Colonic mucosa (tissue), 4 donors: ENCODE measurements at regions not wholly inside any gene's neighbourhood (a gene's known extent, or its start where the extent isn't known, plus 50 kb on each side); places are given as distances from the start of the nearest gene placed in this dataset.

ENCODE experiments used
- DNase-seq: peaks from one replicate; pipeline ENCODE4 v3.0.0-alpha.2; 2020
- H3K27ac ChIP-seq: fragments of 200-600 bp; one replicate; pipeline ENCODE4 v1.8.0; 2021
- H3K27me3 ChIP-seq: fragments of 200-600 bp; one replicate; pipeline ENCODE4 v1.8.0; 2021
- H3K36me3 ChIP-seq: fragments of 200-600 bp; one replicate; pipeline ENCODE4 v1.8.0; 2021
- H3K4me1 ChIP-seq: fragments of 200-600 bp; one replicate; pipeline ENCODE4 v1.8.0; 2021; ENCODE audit warnings: mild to moderate bottlenecking
- H3K4me3 ChIP-seq: fragments of 200-600 bp; one replicate; pipeline ENCODE4 v1.8.0; 2021
- H3K9ac ChIP-seq, 2 donors: one replicate each; pipeline ENCODE4 v1.7.0; 2013; ENCODE audit warnings: control low read depth in 2 of 2, low read depth in 2 of 2, low read length in 2 of 2
- H3K9me3 ChIP-seq: fragments of 200-600 bp; one replicate; pipeline ENCODE4 v1.8.0; 2021
- intact Hi-C: fragments of 100-400 bp; cut with DNase I; formaldehyde crosslinking; loops from one replicate; pipeline ENCODE4 v1.14.1; 2022
- TF ChIP-seq, protein P1 (sequence below): fragments of 200-600 bp; IDR thresholded peaks from one replicate; pipeline ENCODE4 v1.8.0; 2022; ENCODE audit warnings: antibody characterized with exemption, mild to moderate bottlenecking
- donor health status: healthy.
- donor health status: DM: no; HTN: no; CAD: no.
- donor health status: DM: no; HTN: no; CAD: no.

- Histone ChIP-seq H3K4me1 (no peaks in the 10 kb centered on the region), H3K36me3 (no peaks in the 10 kb centered on the region), H3K9me3 (no peaks in the 10 kb centered on the region), H3K9ac (no peak overlapping the region), H3K4me3 (no peak overlapping the region), H3K27me3 (no peaks in the 10 kb centered on the region), H3K27ac (no peak overlapping the region)
- TF ChIP-seq, protein P1, sequence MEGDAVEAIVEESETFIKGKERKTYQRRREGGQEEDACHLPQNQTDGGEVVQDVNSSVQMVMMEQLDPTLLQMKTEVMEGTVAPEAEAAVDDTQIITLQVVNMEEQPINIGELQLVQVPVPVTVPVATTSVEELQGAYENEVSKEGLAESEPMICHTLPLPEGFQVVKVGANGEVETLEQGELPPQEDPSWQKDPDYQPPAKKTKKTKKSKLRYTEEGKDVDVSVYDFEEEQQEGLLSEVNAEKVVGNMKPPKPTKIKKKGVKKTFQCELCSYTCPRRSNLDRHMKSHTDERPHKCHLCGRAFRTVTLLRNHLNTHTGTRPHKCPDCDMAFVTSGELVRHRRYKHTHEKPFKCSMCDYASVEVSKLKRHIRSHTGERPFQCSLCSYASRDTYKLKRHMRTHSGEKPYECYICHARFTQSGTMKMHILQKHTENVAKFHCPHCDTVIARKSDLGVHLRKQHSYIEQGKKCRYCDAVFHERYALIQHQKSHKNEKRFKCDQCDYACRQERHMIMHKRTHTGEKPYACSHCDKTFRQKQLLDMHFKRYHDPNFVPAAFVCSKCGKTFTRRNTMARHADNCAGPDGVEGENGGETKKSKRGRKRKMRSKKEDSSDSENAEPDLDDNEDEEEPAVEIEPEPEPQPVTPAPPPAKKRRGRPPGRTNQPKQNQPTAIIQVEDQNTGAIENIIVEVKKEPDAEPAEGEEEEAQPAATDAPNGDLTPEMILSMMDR, result no peak
- intact Hi-C loops, result loop anchor here (5.0 kb wide), 1 partner anchor 273 kb away; no protein-coding TSS in a partner anchor
- DNase-seq, result no peak
These were observed 151.7 kb upstream of the SMIM23 start for GRCh38 chr5:171633776-171634470.

DNA sequence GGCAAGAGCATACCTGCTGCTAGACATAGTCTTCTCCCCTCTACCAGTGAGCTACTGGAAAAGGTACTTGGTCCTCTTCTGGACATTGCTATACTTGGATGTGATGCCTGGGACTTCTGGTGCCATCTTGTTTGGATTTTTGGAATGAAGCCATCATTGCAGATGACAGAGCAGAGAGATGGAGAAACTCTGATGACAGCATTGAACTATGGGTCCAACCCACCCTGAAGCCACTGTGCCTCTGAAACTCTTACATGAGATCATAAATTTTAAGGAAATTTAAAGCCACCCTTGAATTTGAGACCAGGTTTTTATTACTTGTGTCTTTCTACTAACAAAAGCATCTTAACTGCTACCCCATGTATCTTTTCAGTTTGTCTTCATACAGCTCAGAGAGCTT, 151.1 kb upstream of the SMIM23 start:
- no peak overlapping the region for H3K27ac ChIP-seq
- TF ChIP-seq, protein P1, result no peak
- no peaks in the 10 kb centered on the region for H3K27me3 ChIP-seq

GRCh38 chr5:171635028-171635427, 150.6 kb upstream of the SMIM23 start:
- Histone ChIP-seq H3K9ac (no peak overlapping the region), H3K4me1 (no peaks in the 10 kb centered on the region), H3K27me3 (no peaks in the 10 kb centered on the region), H3K36me3 (no peaks in the 10 kb centered on the region), H3K4me3 (no peak overlapping the region), H3K9me3 (no peaks in the 10 kb centered on the region), H3K27ac (no peak overlapping the region)
- intact Hi-C loops, result no loop called here
- TF ChIP-seq, protein P1, result no peak
- DNase-seq, result no peak

More for the DNA sequence above, 151.1 kb upstream of the SMIM23 start:
- DNase-seq, result no peak
- no peaks in the 10 kb centered on the region for H3K36me3 ChIP-seq
- no peaks in the 10 kb centered on the region for H3K9me3 ChIP-seq
- intact Hi-C loops, result loop anchor here (5.0 kb wide), 1 partner anchor 273 kb away; no protein-coding TSS in a partner anchor
- no peaks in the 10 kb centered on the region for H3K4me1 ChIP-seq
- no peak overlapping the region for H3K4me3 ChIP-seq
- no peak overlapping the region for H3K9ac ChIP-seq

GRCh38 chr5:171635561-171636245, 149.9 kb upstream of the SMIM23 start:
- TF ChIP-seq, protein P1, result no peak
- Histone ChIP-seq H3K27ac (no peak overlapping the region), H3K4me3 (no peak overlapping the region), H3K36me3 (no peaks in the 10 kb centered on the region), H3K9ac (no peak overlapping the region), H3K27me3 (no peaks in the 10 kb centered on the region), H3K4me1 (no peaks in the 10 kb centered on the region), H3K9me3 (no peaks in the 10 kb centered on the region)
- DNase-seq, result no peak
- intact Hi-C loops, result no loop called here

GRCh38 chr5:171637811-171638210, 147.8 kb upstream of the SMIM23 start:
- Histone ChIP-seq H3K27ac (no peak overlapping the region), H3K4me3 (no peak overlapping the region), H3K4me1 (no peaks in the 10 kb centered on the region), H3K9ac (no peak overlapping the region), H3K9me3 (no peaks in the 10 kb centered on the region), H3K27me3 (no peaks in the 10 kb centered on the region), H3K36me3 (no peaks in the 10 kb centered on the region)
- TF ChIP-seq, protein P1, result no peak
- intact Hi-C loops, result no loop called here
- DNase-seq, result no peak
